Upper lobe of right lung (tissue), 1 donor: ENCODE measurements at regions not wholly inside any gene's neighbourhood (a gene's known extent, or its start where the extent isn't known, plus 50 kb on each side); places are given as distances from the start of the nearest gene placed in this dataset.

Experiments used
- ATAC-seq: fragments of 200-7000 bp; cut with Tn5 transposase; one replicate; pipeline ENCODE4 v1.9.1; 2020; ENCODE audit warnings: mild to moderate bottlenecking, moderate library complexity
- DNase-seq: peaks from one replicate; pipeline ENCODE4 v3.0.0-alpha.2; 2020
- H3K27ac ChIP-seq: fragments of 200-600 bp; one replicate; pipeline ENCODE4 v1.8.0; 2022
- H3K27me3 ChIP-seq: fragments of 200-600 bp; one replicate; pipeline ENCODE4 v1.8.0; 2022; ENCODE audit warnings: mild to moderate bottlenecking
- H3K36me3 ChIP-seq: fragments of 200-600 bp; one replicate; pipeline ENCODE4 v1.8.0; 2022
- H3K4me1 ChIP-seq: fragments of 200-600 bp; one replicate; pipeline ENCODE4 v1.8.0; 2022
- H3K4me3 ChIP-seq: fragments of 200-600 bp; one replicate; pipeline ENCODE4 v1.8.0; 2022; ENCODE audit warnings: mild to moderate bottlenecking
- H3K9me3 ChIP-seq: fragments of 200-600 bp; one replicate; pipeline ENCODE4 v1.8.0; 2022
- intact Hi-C: fragments of 100-400 bp; cut with DNase I; formaldehyde crosslinking; loops from one replicate; pipeline ENCODE4 v1.11.0; 2022
- TF ChIP-seq, protein P1 (sequence below): fragments of 200-600 bp; IDR thresholded peaks from one replicate; pipeline ENCODE4 v1.8.0; 2022; ENCODE audit warnings: antibody characterized with exemption
- donor health status: DM: no; HTN: yes; CAD: no; lungs with severe emphysema.

DNA sequence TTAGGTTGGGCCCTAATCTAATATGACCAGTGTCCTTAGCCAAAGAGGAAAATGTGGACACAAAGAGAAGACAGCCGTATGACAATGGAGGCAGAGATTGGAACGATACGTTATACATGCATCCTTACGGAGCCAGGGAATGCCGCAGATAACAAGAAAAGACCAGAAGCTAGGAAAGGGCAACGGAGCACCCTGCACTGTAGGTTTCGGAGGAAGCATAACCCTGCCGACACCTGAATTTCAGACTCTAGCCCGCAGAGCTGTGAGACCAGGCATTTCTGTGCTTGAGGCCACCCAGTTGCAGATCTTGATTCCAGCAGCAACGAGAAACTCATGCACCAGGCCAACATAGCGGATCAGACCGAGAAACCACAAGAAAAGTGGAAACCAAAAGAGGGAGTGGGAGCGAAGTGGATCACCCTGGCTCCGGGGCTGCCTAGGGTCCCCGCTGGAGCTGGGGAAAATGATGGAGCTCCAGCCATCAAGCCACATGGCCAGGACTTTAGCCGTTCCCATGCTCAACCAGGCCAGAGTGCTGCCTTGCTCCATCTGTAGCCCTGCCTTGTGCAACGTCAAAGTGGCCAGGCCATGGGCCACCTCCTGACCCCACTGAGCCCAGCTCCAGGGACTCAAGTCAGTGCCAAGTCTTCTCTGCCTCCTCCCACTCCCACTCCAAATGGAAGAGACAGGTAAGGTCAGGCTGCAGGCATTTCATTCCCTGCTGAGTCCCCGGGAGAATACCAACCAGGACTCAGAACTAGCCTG lies 51.7 kb upstream of the RPL38 start:
- H3K27ac ChIP-seq: no peak overlapping the region
- ATAC-seq: no peak
- intact Hi-C loops: no loop called here
- no peak for DNase-seq
- TF ChIP-seq, protein P1, sequence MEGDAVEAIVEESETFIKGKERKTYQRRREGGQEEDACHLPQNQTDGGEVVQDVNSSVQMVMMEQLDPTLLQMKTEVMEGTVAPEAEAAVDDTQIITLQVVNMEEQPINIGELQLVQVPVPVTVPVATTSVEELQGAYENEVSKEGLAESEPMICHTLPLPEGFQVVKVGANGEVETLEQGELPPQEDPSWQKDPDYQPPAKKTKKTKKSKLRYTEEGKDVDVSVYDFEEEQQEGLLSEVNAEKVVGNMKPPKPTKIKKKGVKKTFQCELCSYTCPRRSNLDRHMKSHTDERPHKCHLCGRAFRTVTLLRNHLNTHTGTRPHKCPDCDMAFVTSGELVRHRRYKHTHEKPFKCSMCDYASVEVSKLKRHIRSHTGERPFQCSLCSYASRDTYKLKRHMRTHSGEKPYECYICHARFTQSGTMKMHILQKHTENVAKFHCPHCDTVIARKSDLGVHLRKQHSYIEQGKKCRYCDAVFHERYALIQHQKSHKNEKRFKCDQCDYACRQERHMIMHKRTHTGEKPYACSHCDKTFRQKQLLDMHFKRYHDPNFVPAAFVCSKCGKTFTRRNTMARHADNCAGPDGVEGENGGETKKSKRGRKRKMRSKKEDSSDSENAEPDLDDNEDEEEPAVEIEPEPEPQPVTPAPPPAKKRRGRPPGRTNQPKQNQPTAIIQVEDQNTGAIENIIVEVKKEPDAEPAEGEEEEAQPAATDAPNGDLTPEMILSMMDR: no peak
- no peak overlapping the region for H3K4me3 ChIP-seq
- H3K27me3 ChIP-seq: peaks cover 7% of the 10 kb centered on the region
- H3K36me3 ChIP-seq: no peaks in the 10 kb centered on the region
- H3K9me3 ChIP-seq: no peaks in the 10 kb centered on the region
- H3K4me1 ChIP-seq: no peaks in the 10 kb centered on the region

DNA sequence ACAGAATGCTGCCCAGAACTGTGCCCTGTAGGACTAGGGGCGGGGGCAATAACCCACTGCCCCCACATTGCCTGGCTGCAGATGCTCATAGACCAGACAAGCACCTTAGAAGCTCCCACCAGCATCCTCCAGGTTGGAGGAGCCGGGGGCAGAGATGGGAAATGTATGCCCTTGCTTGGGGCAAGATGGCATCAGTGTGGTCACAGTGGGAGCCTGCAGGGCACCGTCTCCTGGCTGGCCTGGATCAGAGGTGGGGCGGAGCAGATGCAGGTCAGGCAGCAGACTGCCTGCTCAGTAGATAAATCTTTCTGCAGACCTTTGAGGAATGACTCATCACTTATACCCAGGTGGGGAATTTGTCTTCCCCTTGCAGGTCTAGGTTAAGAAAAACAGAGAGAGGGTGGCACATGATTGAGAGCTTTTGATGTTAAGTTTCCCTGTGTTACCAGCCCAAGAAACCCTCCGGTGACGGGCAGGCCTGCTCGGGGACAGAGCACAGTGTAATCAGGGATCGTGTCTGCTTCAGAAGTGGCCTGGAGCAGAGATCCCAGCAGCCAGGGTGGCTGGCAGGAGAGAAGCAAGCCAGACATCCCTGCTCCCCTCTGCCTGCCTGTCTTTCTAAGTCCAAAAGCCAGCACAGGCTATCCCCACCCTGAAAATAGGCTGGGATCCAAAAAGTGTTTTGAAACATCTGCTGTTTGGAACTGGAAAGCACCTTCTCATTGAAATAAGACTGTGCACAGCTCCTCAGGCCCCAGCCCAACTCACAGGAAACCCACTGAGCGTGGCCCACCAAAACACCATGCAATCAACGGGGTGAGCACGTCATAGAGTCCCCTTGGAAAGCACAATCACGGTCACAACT lies 50.7 kb upstream of the RPL38 start:
- intact Hi-C loops: no loop called here
- ATAC-seq (no peak), DNase-seq (peak; percentile 37)
- H3K27me3 ChIP-seq: peaks cover 5% of the 10 kb centered on the region
- no peak overlapping the region for H3K27ac ChIP-seq
- no peaks in the 10 kb centered on the region for H3K4me1 ChIP-seq
- no peak overlapping the region for H3K4me3 ChIP-seq
- H3K9me3 ChIP-seq: no peaks in the 10 kb centered on the region
- TF ChIP-seq, protein P1: no peak
- H3K36me3 ChIP-seq: no peaks in the 10 kb centered on the region

DNA sequence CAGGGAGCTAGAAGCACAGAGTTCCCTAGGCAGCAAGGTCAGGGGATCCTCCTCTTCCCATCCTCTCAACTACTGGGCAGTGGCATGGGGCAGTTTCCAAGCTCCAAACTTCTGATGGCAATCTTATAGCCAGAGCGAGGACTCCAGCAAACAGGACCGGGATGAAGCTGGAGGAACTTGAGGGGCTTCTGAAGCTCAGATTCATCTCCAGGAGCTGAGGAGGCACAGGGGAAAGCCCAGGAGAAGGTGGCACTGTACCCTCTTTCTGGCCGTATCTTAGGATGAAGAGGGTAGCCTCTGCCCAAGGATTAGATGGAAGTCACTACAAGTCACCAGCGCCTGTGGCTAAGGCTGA lies 50.0 kb upstream of the RPL38 start:
- intact Hi-C loops: no loop called here
- no peaks in the 10 kb centered on the region for H3K36me3 ChIP-seq
- no peak for ATAC-seq

More for the DNA sequence above, 50.0 kb upstream of the RPL38 start:
- H3K4me1 ChIP-seq: no peaks in the 10 kb centered on the region
- H3K27me3 ChIP-seq: no peaks in the 10 kb centered on the region
- H3K4me3 ChIP-seq: no peak overlapping the region
- TF ChIP-seq, protein P1: no peak
- no peak for DNase-seq
- H3K27ac ChIP-seq: no peak overlapping the region
- no peaks in the 10 kb centered on the region for H3K9me3 ChIP-seq
